ENCODE measurements at regions not wholly inside any gene's neighbourhood (a gene's known extent, or its start where the extent isn't known, plus 50 kb on each side); places are given as distances from the start of the nearest gene placed in this dataset.

DNA sequence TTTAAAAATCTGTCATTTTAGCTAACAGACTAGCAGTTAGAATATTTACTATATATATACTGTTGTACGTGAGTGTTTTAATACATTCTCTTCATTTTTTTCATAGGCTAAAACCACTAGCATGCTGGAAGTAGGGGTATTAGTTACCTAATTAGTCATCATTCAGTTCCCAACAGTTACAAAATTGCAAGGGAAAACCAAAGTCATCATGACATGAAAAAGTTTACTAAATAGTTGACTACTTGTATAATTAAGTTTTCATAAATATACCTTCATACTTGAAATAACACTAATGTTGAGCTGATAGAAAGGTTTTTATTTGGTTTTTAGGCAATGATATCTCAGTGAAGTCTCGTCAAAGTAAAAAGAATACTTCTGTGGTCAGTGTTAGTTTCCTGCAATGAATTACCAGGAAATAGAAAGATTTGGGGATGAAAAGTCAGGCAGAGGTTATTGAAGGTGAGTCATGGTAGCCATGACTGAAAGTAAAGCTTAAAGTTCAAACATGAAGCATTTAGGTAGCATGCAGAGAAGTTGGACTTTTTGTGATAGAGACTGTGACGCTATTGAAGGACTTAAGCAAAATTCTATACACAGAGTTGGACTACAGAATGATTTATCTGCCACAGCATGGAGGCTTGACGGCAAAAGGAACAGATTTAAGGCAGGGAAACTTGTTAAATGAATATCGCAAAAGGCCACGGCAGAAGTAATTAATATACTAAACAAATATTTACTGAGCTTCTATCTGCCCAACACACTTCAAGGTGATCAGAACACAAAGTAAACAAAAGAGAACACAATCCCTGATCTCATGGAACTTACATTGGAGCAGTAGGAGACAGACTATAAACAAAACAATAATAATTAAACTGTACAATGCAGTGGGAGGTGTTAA lies 828.1 kb upstream of the FAT3 start:
- Histone ChIP-seq H3K4me3 (ENCODE audit: low read length) (peak overlapping the region; percentile 53), H3K79me2 (ENCODE audit: low read length) (no peaks in the 10 kb centered on the region), H3K27me3 (ENCODE audit: low read length) (no peaks in the 10 kb centered on the region), H3K27ac (ENCODE audit: low read length) (peak overlapping the region; percentile 86), H3K4me1 (ENCODE audit: insufficient read depth, low read length) (peaks cover 47% of the 10 kb centered on the region), H3K9me2 (replicated peaks; ENCODE audit: low read length) (no peaks in the 10 kb centered on the region), H3K9me3 (ENCODE audit: low read length) (no peaks in the 10 kb centered on the region), H4K20me1 (ENCODE audit: low read length) (no peaks in the 10 kb centered on the region), H3F3A (ENCODE audit: low read length, unreplicated experiment) (peaks cover 11% of the 10 kb centered on the region), H3K4me2 (ENCODE audit: low read length) (peak overlapping the region; percentile 67), H3K36me3 (ENCODE audit: low read depth, low read length) (no peaks in the 10 kb centered on the region), H3K9ac (ENCODE audit: low read length) (peak overlapping the region; percentile 35), H2AFZ (ENCODE audit: low read length) (peak overlapping the region; percentile 63)
- ChIA-PET POLR2A (ENCODE audit: unreplicated experiment) (no interaction called here), CTCF (no interaction called here)
- ATAC-seq (peak; percentile 75), DNase-seq (peak; percentile 93)
- no peak for TF ChIP-seq EZH2 (IDR thresholded peaks at IDR 0.05; ENCODE audit: low read length, unreplicated experiment)
- TF ChIP-seq, protein P1, sequence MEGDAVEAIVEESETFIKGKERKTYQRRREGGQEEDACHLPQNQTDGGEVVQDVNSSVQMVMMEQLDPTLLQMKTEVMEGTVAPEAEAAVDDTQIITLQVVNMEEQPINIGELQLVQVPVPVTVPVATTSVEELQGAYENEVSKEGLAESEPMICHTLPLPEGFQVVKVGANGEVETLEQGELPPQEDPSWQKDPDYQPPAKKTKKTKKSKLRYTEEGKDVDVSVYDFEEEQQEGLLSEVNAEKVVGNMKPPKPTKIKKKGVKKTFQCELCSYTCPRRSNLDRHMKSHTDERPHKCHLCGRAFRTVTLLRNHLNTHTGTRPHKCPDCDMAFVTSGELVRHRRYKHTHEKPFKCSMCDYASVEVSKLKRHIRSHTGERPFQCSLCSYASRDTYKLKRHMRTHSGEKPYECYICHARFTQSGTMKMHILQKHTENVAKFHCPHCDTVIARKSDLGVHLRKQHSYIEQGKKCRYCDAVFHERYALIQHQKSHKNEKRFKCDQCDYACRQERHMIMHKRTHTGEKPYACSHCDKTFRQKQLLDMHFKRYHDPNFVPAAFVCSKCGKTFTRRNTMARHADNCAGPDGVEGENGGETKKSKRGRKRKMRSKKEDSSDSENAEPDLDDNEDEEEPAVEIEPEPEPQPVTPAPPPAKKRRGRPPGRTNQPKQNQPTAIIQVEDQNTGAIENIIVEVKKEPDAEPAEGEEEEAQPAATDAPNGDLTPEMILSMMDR (conservative IDR thresholded peaks at IDR 0.05; ENCODE audit: low read depth, low read length): no peak
- no peak for TF ChIP-seq EZH2phosphoT487 (IDR thresholded peaks at IDR 0.05; ENCODE audit: borderline replicate concordance, low read length)
- intact Hi-C loops (cut with micrococcal nuclease): loop anchor here (5.0 to 10.0 kb wide), 2 partner anchors 94 to 232 kb away; no protein-coding TSS in a partner anchor
- no TSS peak for BruUV-seq (replicated peaks)

DNA sequence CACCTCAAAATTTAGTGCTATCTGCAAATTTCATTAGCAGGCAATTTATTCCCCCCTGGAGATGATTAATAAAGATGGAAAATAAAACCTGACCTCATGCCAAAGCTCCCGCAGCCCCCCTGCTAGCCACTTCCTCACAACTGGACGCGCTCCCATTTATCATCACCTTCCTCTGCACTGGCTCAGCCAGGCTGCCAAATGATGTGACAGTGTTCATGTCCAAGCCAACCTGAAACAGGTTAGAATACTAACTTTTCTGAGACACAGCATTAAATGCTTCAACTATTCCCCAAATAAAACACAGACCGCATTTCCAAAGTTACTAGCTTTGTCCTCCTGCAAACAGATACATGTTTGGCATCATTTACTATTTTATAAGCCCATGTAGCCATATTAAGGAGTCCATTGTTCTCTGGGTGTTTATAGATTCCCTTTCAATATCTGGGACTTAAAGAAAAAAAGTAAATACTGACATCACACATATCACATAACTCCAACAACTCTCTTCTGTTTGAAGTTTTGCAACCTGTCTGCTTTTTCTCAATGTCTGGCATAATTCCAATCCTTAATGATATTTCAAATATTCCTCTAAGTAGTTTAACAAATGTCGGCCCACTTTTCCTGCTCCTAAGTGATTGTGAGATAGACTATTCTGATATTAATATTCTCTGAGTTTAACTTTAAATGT lies 829.7 kb upstream of the FAT3 start:
- POLR2A ChIA-PET (ENCODE audit: unreplicated experiment): no interaction called here

More for the DNA sequence above, 829.7 kb upstream of the FAT3 start:
- peak overlapping the region; percentile 13; the same call in 1 of the 2 replicates for H3K4me3 ChIP-seq (ENCODE audit: low read length)
- CTCF ChIA-PET: no interaction called here
- peaks cover 11% of the 10 kb centered on the region for H3F3A ChIP-seq (ENCODE audit: low read length, unreplicated experiment)
- ATAC-seq (peak; percentile 49), DNase-seq (peak; percentile 81)
- no peaks in the 10 kb centered on the region for H4K20me1 ChIP-seq (ENCODE audit: low read length)
- peaks cover 47% of the 10 kb centered on the region for H3K4me1 ChIP-seq (ENCODE audit: insufficient read depth, low read length)
- no peaks in the 10 kb centered on the region for H3K9me3 ChIP-seq (ENCODE audit: low read length)
- peak overlapping the region; percentile 2; the same call in 1 of the 2 replicates for H2AFZ ChIP-seq (ENCODE audit: low read length)
- BruUV-seq (replicated peaks): no TSS peak
- peak overlapping the region; percentile 72 for H3K27ac ChIP-seq (ENCODE audit: low read length)
- H3K9me2 ChIP-seq (replicated peaks; ENCODE audit: low read length): no peaks in the 10 kb centered on the region
- intact Hi-C loops (cut with micrococcal nuclease): loop anchor here (5.0 to 10.0 kb wide), 2 partner anchors 93 to 230 kb away; no protein-coding TSS in a partner anchor
- H3K9ac ChIP-seq (ENCODE audit: low read length): peak overlapping the region; percentile 8; the same call in 1 of the 2 replicates
- no peaks in the 10 kb centered on the region for H3K79me2 ChIP-seq (ENCODE audit: low read length)
- TF ChIP-seq EZH2phosphoT487 (IDR thresholded peaks at IDR 0.05; ENCODE audit: borderline replicate concordance, low read length): no peak
- TF ChIP-seq, protein P1 (conservative IDR thresholded peaks at IDR 0.05; ENCODE audit: low read depth, low read length): no peak
- no peak for TF ChIP-seq EZH2 (IDR thresholded peaks at IDR 0.05; ENCODE audit: low read length, unreplicated experiment)
- H3K27me3 ChIP-seq (ENCODE audit: low read length): no peaks in the 10 kb centered on the region
- no peaks in the 10 kb centered on the region for H3K36me3 ChIP-seq (ENCODE audit: low read depth, low read length)
- peak overlapping the region; percentile 15 for H3K4me2 ChIP-seq (ENCODE audit: low read length)
